GM18499 (cell line): ENCODE measurements at regions not wholly inside any gene's neighbourhood (a gene's known extent, or its start where the extent isn't known, plus 50 kb on each side); places are given as distances from the start of the nearest gene placed in this dataset.
"Not testable (repeated sequence)": the region's sequence is repeated elsewhere in the genome, so short reads cannot be mapped to it uniquely, and the experiment has no call there.

Experiments used
- ATAC-seq: cut with Tn5 transposase; IDR thresholded peaks from one replicate; pipeline ENCODE4 v1.9.1; 2021; ENCODE audit warnings: moderate number of reproducible peaks; ENCODE audit not compliant: insufficient read depth, unreplicated experiment

DNA sequence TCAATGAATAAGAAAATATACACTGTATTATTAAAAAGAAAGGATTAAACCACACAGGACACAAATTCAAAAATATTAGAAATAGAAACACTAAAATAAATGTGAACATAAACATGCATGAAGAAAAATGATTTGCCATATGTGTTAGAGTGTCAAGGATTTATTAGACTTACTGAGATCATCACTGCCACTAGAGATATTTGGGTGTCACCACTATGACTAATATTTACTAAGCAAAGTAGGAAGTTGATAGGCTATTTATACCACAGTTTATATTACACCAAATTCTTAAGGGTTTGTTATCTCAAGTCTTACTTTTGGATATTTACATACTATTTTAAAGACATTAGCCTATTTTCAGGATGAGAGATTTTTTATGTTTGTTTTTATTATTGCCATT lies 575.0 kb upstream of the SGO1 start:
- no peak for ATAC-seq

DNA sequence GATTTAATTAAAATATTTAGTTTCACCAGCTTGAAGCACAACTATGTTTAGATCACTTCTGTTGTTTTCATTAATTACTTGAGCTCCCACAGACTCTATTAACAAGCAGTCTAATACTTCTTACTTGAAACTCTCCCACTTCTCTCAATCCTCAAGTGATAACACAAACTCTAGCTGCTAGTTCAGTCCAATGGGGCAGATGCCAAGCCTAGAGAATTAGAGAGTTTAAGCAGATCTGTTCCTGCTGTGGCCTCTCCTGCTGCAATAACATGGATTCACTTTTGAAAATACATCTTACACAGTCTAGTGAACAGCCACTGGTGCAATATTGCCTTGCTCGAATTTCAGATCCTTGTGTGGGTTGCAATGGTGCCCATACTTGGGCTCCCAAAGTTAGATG lies 566.4 kb upstream of the SGO1 start:
- ATAC-seq: no peak

DNA sequence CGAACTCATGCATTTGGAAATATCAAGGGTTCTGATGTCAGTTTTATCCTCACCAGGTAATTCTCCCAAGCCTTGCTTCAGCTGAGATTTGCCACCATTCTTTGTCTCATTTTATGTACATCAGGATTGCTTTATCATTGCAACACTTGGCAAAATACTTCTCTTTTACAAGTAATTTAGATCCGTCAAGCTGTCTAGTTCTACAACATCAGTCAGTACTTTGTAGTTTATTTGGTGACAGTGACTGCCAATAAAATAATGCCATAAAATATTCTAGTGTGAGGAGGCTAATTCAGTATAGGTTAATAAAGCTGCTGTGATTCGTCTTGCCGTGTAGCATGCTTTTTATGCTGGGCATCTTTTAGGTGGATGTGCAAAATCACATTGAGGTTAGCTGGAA lies 565.3 kb upstream of the SGO1 start:
- ATAC-seq: no peak

DNA sequence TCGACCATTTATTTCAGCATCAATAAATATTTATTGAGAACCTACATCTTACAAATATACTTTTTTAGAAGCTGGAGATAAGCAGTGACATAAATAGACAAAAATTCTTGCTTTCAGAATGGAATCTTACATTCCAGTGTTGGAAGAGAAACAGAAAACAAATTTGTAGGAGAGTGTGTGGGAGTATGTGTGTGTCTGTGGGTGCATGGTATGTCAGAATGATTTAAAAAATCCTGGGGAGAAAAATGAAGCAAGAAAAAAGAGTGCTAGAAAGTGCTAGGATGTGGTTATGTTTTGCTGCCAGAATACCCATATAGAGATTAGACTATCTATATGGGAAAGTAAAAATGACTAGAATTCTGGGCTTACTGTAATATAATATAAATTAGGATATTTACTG lies 561.7 kb upstream of the SGO1 start:
- ATAC-seq: no peak

DNA sequence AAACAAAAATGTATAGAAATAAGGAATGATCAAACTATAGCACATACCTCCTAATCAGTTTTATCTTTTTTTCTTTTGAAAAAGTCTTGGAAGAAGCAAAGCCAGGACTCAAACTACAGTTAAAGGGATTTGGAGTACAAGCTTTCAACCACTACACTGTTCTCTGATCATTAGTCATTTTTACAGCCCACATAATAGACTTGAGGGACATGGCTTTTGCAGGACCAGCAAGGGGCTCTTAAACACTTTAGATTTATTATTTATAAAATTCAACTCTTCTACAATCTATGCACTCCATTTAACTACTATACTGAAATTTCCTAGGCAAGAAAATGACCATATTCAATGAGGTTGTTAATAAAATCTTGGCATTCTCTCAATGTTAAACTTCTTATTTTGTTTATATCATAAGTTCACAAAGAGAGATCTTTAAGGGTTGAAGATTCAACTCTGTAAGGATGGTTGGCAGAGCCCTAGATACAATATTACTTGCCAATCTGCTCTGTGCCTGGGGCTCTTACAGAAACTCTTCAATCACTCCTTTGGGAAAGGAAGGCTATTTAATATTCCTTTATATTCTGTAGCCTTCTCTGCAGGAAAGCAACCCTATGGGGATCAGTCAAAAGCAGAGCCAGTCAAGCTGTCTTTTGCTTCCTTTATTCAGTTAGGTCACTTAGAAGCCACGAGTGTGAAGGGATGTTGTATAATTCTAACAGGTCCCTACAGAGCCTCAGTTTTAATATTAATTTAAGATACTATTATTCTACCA lies 557.7 kb upstream of the SGO1 start:
- no peak for ATAC-seq

DNA sequence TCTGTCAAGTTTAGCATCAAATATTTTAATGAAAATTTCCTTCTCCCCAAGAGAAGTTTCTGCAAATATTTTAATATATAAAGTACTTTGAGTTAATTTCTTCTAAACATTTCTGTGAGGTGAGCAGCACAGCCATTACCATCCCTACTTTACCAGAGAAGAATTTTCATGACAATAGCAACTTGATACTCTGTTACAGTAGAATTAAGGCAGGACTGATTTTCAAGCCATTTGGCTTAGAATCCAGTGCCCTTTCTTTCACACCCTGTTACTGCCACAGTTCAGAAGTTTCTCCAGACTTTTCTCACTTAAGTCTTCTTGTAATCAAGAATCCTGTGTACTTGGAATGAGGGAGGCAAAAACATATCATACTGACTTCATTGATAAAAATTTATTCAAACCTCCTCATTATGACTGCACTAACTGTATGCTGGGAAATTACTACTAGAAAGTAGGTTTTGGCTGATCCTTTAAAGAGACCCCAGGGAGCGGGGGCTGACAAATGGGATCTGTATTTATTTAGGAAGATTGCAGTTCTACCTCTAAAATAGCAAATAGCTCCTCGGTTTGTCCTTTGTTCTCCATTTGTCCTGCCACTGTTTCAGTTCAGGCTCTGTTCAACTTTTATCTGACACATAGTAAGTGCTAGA lies 557.0 kb upstream of the SGO1 start:
- ATAC-seq: no peak

DNA sequence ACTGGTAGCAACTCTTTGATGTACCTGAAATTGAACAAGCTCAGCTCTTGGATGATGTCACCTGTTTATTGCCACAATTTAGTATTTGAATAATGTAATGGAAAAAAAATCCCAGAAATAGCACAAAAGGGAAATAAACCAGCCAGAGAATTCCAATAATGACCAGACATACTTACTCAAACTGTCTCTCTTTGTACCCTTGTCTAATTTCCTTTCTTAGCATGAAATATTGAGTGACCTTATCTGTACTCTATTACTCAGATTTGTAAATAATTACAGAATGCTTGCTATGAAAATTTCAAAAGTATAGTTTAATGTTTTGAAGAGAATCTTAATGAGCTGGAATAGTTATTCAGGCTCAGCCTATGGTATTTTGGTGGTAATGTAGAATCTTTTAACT lies 555.4 kb upstream of the SGO1 start:
- ATAC-seq: no peak

DNA sequence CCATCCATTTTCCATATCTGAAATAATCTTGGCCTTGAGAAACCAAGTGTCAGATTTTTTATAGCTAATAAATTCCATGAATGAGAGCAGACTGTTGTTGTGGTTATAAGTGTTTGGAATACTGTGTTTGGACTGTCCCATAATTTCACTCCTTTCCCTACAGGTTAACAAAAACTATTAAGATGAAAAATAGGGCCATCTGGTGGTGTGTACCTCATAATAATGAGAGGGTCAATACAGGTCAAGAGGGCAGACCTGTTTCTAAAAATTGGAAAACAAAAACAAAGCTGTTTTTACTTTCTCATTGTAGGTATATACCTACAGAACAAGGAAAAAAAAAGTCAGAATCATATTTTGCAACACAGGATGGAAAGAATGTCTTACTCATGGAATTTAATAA lies 553.8 kb upstream of the SGO1 start:
- no peak for ATAC-seq

DNA sequence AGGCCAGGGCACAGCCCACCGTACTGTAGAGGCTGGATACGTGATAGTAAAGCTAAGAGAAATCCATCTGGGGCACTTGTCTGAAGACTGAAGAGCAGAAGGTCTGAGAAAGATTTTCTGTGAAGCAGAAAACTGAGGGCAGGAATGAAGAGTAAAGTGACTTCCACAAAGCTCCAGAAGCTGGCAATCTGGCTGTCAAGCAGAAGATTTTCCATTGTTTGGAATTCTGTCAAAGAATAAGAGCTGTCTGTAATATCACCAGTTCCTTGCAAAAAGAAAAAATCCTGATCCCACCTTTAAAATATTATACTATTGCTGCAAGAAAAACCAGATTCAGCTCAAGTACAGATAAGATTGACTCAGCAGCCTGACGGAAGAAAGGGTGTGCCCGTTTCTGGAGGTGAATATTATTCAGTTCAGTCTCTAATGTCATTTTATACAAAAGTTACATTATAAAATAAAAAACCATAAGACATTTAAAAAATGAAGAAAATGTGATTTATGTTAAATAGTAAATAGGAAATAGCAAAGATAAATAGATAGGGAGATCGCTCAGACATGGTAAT lies 550.4 kb upstream of the SGO1 start:
- ATAC-seq: no peak

DNA sequence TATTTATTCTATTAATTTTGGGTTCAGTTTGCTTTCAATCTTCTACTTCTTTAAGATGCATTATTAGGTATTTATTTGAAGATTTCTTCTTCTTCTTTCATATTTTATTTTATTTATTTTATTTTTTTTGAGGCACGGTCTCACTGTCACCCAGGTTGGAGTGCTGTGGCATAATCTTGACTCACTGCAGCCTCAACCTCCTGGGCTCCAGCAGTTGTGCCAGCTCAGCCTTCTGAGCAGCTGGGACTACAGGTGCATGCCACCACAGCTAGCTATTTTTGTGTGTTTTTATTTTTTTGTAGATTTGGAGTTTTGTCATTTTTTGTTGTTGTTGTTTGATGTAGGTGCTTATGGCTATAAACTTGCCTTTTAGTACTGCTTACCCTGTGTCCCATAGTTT lies 543.2 kb upstream of the SGO1 start:
- ATAC-seq: no peak

DNA sequence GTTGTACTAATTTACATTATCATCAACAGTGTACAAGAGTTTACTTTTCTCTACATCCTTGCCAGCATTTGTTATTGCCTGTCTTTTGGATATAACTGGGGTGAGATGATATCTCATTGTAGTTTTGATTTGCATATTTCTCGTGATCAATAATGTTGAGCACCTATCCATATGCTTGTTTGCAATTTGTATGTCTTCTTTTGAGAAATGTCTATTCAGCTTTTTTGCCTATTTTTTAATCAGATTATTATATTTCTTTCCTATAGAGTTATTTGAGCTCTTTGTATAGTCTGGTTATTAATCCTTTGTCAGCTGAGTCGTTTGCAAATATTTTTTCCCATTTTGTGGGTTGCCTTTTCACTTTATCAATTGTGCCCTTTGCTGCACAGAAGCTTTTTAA lies 540.8 kb upstream of the SGO1 start:
- ATAC-seq: no peak

DNA sequence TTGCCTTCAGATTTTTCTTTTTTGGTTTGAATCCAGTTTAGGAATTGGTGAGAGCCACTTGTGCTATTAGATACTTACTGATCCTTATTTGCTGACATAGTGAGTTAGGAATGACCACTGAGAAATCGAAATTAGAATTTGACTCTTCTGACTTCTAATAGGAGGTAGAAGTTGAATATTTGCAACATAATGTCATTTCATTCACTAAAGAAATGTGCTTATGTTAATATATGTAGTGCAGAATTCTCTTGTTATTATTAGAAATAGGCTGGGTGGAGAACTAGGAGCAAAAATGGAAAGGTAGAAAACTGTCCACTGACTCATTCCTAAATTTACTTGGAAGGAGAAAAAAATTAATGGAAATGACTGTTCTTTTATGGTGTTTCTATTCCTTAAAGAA lies 538.2 kb upstream of the SGO1 start:
- ATAC-seq: no peak

DNA sequence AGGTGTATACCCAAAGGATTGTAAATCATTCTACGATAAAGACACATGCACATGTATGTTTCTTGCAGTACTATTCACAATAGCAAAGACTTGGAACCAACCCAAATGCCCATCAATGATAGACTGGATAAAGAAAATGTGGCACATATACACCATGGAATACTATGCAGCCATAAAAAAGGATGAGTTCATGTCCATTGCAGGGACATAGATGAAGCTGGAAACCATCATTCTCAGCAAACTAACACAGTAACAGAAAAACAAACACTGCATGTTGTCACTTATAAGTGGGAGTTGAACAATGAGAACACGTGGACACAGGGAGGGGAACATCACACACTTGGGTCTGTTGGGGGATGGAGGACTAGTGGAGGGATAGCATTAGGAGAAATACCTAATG lies 530.4 kb upstream of the SGO1 start:
- not testable (repeated sequence) for ATAC-seq

DNA sequence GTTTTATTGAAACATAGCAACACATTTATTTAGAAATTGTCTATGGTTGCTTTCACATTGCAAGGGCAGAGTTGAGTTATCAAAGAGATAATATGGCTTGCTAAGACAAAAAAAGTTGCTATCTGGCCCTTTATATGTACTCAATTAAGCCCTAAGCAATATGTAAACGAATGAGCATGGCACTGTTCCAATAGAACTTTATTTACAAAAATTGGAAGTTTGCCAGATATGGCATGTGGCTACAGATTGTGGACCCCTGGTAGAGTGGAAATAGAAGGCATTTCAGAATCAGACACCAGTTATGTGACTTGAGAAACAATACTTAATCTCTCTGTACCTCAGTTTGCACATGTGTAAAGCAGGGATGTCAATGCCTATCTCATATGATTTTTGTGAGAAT lies 515.6 kb upstream of the SGO1 start:
- ATAC-seq: no peak

DNA sequence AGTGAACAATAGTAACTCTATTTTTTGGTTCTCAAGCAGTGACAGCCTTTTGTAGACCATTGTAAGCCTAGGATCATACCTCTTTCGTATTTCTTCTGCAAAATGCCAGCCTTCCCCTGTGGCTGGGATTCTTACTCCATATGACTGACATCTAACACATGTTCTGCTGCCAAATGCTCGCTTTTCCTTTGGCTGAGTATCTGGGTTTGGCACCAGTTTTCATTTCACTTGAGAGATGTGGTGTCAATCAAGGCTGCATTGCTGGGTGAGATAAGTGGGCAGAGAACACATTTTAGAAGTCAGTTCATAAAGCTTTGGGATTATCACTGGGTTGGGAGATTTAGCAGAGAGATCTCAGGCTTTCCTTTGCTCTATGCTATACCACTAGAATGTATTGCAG lies 514.7 kb upstream of the SGO1 start:
- no peak for ATAC-seq

DNA sequence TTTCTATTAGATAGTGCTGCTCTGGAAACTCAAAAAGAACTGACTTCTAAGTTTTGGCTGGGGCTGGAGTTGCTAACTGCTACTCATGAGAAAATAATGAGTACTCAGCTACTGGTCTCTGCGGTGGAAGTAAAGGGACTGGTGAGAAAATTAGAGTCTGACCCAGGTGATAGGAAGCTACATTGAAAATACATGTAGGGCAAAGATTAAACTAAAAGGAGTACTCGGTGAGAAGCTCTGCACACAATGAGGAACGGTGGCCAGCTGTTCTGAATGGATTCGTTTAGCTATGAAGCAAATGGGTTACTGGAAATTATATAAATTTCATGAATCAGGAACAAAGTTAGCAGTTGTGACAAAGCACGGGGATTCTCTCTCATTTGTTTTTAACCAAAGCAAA lies 512.9 kb upstream of the SGO1 start:
- ATAC-seq: no peak

DNA sequence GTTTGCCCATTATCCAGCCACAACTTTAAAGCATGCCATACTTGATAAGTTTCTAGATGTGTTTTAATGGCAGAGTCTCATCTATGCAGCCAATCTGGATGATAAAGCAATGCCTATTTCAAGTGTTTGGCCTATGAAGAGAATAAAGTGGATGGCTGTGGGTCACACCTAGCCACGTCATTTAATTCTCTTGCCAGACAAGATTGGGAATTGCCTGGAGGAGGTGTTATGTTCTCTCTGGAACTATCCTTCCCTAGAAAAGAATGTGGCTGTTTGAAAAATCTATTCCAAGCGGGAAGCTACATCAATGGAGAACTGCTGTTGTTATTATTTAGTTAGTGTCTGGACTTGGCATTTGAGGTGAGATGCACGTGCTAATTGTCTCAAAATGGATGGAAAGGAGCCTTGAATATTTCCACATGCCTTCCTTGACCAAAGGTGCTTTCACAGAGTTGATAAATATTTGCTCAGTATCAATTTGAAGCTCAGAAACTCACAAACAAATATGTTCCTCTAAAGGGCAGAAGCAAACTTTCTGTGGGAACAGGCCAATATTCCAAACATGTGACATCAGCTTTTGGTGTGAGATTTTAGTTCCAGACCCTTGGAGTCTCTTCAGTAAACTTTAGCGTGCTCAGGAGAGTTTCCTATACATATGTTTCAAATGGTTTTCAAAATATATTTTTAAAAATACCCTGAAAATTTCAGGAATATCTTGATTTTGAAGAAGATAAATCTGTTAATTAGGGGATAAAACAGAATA lies 510.6 kb upstream of the SGO1 start:
- ATAC-seq: no peak

DNA sequence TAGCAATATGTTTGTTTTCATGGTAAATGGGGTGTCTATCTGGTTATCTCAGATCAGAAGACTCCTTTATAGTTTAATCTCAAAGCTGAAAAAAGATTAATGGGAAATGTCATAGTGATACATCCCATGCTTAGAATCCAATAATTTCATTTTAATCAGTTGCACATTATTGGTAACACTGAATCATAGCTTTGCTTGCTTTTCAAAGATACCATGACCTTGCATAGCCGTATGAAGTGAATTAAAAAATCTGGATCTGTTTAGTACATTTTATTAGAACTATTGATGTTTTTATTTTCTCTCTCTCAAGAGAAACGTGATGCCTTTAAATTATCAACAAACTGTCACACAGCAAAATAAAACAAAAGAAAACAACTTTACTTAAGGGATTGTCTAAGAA lies 506.7 kb upstream of the SGO1 start:
- ATAC-seq: no peak

DNA sequence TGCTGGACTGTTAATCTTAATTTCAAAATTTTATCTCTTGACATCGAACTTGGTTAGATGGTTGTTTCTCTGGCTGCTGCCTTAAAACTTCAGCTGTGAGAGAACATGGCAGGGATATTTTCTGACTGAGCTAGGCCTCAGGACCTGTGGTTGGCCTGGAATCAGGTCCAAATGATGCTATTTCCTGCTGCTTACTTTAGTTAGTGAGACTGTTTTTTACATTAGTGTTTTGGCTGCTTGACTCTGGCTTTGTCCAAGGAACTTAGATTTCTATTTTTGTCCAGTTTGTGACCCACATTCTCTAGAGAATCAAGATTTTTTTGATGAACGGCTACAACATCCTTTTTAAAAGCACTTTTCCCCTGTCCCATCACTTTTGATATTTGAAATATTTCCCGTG lies 497.9 kb upstream of the SGO1 start:
- ATAC-seq: no peak

DNA sequence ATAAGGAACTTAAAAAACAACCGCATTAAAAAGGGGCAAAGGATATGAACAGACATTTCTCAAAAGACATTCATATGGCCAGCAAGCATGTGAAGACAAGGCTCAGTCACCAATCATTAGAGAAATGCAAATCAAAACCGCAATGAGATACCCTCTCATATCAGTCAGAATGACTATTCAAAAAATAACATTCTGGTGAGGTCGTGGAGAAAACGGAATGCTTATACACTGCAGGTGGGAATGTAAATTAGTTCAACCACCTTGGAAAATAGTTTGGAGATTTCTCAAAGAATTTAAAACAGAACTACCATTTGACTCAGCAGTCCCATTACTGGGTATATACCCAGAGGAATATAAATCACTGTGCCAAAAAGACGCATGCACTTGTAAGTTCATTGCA lies 496.6 kb upstream of the SGO1 start:
- no peak for ATAC-seq

DNA sequence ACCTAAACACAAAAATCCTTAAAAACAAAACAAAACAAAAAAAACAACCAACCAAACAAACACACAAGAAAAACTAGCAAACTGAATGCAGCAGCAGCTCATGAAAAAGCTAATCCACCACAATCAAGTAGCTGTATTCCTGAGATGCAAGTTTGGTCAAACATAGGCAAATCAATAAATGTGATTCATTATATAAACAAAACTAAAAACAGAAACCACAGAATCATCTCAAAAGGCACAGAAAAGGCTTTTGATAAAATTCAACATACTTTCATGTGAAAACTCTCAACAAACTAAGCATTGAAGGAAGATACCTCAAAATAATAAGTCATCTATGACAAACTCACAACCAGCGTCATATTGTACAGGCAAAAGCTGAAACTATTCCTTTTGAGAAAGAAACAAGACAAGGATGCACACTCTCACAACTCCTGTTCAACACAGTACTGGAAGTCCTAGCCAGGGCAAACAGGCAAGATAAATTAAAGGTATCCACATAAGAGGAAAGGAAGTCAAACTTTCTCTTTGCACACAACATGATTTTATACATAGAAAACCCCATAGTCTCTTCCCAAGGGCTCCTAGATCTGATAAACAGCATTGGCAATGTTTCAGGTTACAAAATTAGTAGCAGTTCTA lies 495.1 kb upstream of the SGO1 start:
- ATAC-seq: no peak
